Tongue (tissue), 1 donor: ENCODE measurements at regions not wholly inside any gene's neighbourhood (a gene's known extent, or its start where the extent isn't known, plus 50 kb on each side); places are given as distances from the start of the nearest gene placed in this dataset.
"Not testable (repeated sequence)": the region's sequence is repeated elsewhere in the genome, so short reads cannot be mapped to it uniquely, and the experiment has no call there.

Source experiments
- DNase-seq: peaks from one replicate; pipeline ENCODE4 v3.0.0-alpha.2; 2015

- DNase-seq: not testable (repeated sequence)
These were observed 830.2 kb downstream of the TMEM121 start for GRCh38 chr14:106356643-106356930.

GRCh38 chr14:106359157-106359887, 832.9 kb downstream of the TMEM121 start:
- not testable (repeated sequence) for DNase-seq

GRCh38 chr14:106365371-106365770, 839.0 kb downstream of the TMEM121 start:
- not testable (repeated sequence) for DNase-seq

- not testable (repeated sequence) for DNase-seq
These were observed 839.5 kb downstream of the TMEM121 start for GRCh38 chr14:106365894-106366293.

GRCh38 chr14:106366971-106367370, 840.6 kb downstream of the TMEM121 start:
- DNase-seq: not testable (repeated sequence)

GRCh38 chr14:106369456-106369855, 843.1 kb downstream of the TMEM121 start:
- DNase-seq: not testable (repeated sequence)

- DNase-seq: no peak
These were observed 846.7 kb downstream of the TMEM121 start for GRCh38 chr14:106372870-106373652.

- DNase-seq: not testable (repeated sequence)
These were observed 847.3 kb downstream of the TMEM121 start for GRCh38 chr14:106373653-106374110.

- no peak for DNase-seq
These were observed 851.0 kb downstream of the TMEM121 start for GRCh38 chr14:106377432-106377831.

GRCh38 chr14:106378191-106378590, 851.8 kb downstream of the TMEM121 start:
- no peak for DNase-seq

- DNase-seq: no peak
These were observed 854.4 kb downstream of the TMEM121 start for GRCh38 chr14:106380740-106381139.

- DNase-seq: not testable (repeated sequence)
These were observed 862.8 kb downstream of the TMEM121 start for GRCh38 chr14:106389186-106389585.

- DNase-seq: no peak
These were observed 864.0 kb downstream of the TMEM121 start for GRCh38 chr14:106390401-106390800.

- DNase-seq: no peak
These were observed 864.6 kb downstream of the TMEM121 start for GRCh38 chr14:106390947-106391346.

GRCh38 chr14:106393742-106394141, 867.4 kb downstream of the TMEM121 start:
- no peak for DNase-seq

GRCh38 chr14:106395456-106396050, 869.2 kb downstream of the TMEM121 start:
- DNase-seq: no peak

- DNase-seq: no peak
These were observed 870.6 kb downstream of the TMEM121 start for GRCh38 chr14:106396999-106397398.

- not testable (repeated sequence) for DNase-seq
These were observed 872.5 kb downstream of the TMEM121 start for GRCh38 chr14:106398931-106399331.

- not testable (repeated sequence) for DNase-seq
These were observed 874.9 kb downstream of the TMEM121 start for GRCh38 chr14:106401316-106401715.

GRCh38 chr14:106410229-106410628, 883.8 kb downstream of the TMEM121 start:
- not testable (repeated sequence) for DNase-seq

- no peak for DNase-seq
These were observed 888.1 kb downstream of the TMEM121 start for GRCh38 chr14:106414464-106414863.

- DNase-seq: peak; percentile 2
These were observed 891.1 kb downstream of the TMEM121 start for GRCh38 chr14:106417224-106418049.
